CD4-positive, alpha-beta memory T cell (primary cell): ENCODE measurements at regions not wholly inside any gene's neighbourhood (a gene's known extent, or its start where the extent isn't known, plus 50 kb on each side); places are given as distances from the start of the nearest gene placed in this dataset.

ENCODE experiments used
- CTCF ChIA-PET: fragments of 350-600 bp; sonication (Branson Sonifier 250); formaldehyde crosslinking; loops from one replicate; lab custom pipeline; 2021; ENCODE audit warnings: inconsistent platforms; ENCODE audit not compliant: partially characterized antibody; lab: Charles Lee
- POLR2A ChIA-PET: fragments of 350-600 bp; sonication (Branson Sonifier 250); formaldehyde crosslinking; loops from one replicate; lab custom pipeline; 2021; ENCODE audit not compliant: partially characterized antibody; lab: Charles Lee
- DNase-seq, 5 donors: peaks; one replicate each; pipeline versions ENCODE4 v3.0.0 to v3.0.0-alpha.2; 2020 to 2022; ENCODE audit warnings: mixed read lengths in 1 of 5
- H3K27ac ChIP-seq: one replicate; pipeline ENCODE4 v1.7.0; 2013; ENCODE audit warnings: low read depth, low read length
- H3K27me3 ChIP-seq: 2 replicates; pipeline ENCODE4 v1.7.0; 2013; ENCODE audit warnings: mild to moderate bottlenecking, low read length, moderate library complexity; ENCODE audit not compliant: insufficient read depth
- H3K36me3 ChIP-seq: 2 replicates; pipeline ENCODE4 v1.7.0; 2013; ENCODE audit warnings: mild to moderate bottlenecking, low read length, moderate library complexity; ENCODE audit not compliant: insufficient read depth
- H3K4me1 ChIP-seq: 2 replicates; pipeline ENCODE4 v1.7.0; 2013; ENCODE audit warnings: mild to moderate bottlenecking, low read length, moderate library complexity; ENCODE audit not compliant: insufficient read depth
- H3K4me3 ChIP-seq, 2 donors: one replicate each; pipeline ENCODE4 v1.7.0; 2013; ENCODE audit warnings: low read length in 2 of 2, mild to moderate bottlenecking in 1 of 2
- H3K9me3 ChIP-seq, 2 donors: one replicate each; pipeline ENCODE4 v1.7.0; 2013; ENCODE audit warnings: low read length in 2 of 2, control low read depth in 1 of 2; ENCODE audit not compliant: control insufficient read depth in 1 of 2
- H3K27ac Mint-ChIP-seq, 7 donors: one replicate each; pipeline ENCODE4 v1.8.0; 2020 to 2021; ENCODE audit warnings: mixed read lengths in 7 of 7, mild to moderate bottlenecking in 6 of 7, inconsistent platforms in 3 of 7, moderate library complexity in 3 of 7
- H3K27me3 Mint-ChIP-seq, 2 donors: one replicate each; pipeline ENCODE4 v1.8.0; 2020 to 2021; ENCODE audit warnings: mixed read lengths in 2 of 2
- H3K36me3 Mint-ChIP-seq, 2 donors: one replicate each; pipeline ENCODE4 v1.8.0; 2020 to 2021; ENCODE audit warnings: mixed read lengths in 2 of 2, inconsistent platforms in 1 of 2, mild to moderate bottlenecking in 1 of 2
- H3K4me1 Mint-ChIP-seq, 4 donors: one replicate each; pipeline ENCODE4 v1.8.0; 2020 to 2021; ENCODE audit warnings: mixed read lengths in 4 of 4, mild to moderate bottlenecking in 1 of 4
- H3K4me3 Mint-ChIP-seq, 8 donors: one replicate each; pipeline ENCODE4 v1.8.0; 2020 to 2021; ENCODE audit warnings: mixed read lengths in 8 of 8, mild to moderate bottlenecking in 7 of 8, moderate library complexity in 6 of 8, inconsistent platforms in 3 of 8
- H3K9me3 Mint-ChIP-seq, 8 donors: one replicate each; pipeline ENCODE4 v1.8.0; 2020 to 2021; ENCODE audit warnings: mixed read lengths in 8 of 8, mild to moderate bottlenecking in 5 of 8, inconsistent platforms in 3 of 8, moderate library complexity in 1 of 8
- intact Hi-C: fragments of 100-400 bp; cut with micrococcal nuclease; formaldehyde crosslinking; loops from one replicate; pipeline ENCODE4 v1.15.1; 2023

- H3K36me3 ChIP-seq, result no peaks in the 10 kb centered on the region
- H3K4me3 ChIP-seq, result no peak overlapping the region
- no peaks in the 10 kb centered on the region for H3K36me3 Mint-ChIP-seq
- no peaks in the 10 kb centered on the region for H3K27me3 ChIP-seq
- intact Hi-C loops, result no loop called here
- peaks cover 18 to 26% (median 20%) of the 10 kb centered on the region in 4 donors for H3K4me1 Mint-ChIP-seq
- H3K4me1 ChIP-seq, result peaks cover 21% of the 10 kb centered on the region
- no peak overlapping the region for H3K27ac ChIP-seq
- ChIA-PET CTCF (no interaction called here), POLR2A (no interaction called here)
- DNase-seq, result no peak
- H3K27me3 Mint-ChIP-seq, result peaks cover 4 to 5% of the 10 kb centered on the region in 2 donors
- H3K9me3 Mint-ChIP-seq, result no peaks in the 10 kb centered on the region
- no peak overlapping the region for H3K27ac Mint-ChIP-seq
- H3K4me3 Mint-ChIP-seq, result no peak overlapping the region
- no peaks in the 10 kb centered on the region for H3K9me3 ChIP-seq
Measured at GRCh38 chr15:70437089-70437488, 326.3 kb downstream of the UACA start.

- no peaks in the 10 kb centered on the region for H3K36me3 ChIP-seq
- ChIA-PET POLR2A (no interaction called here), CTCF (no interaction called here)
- H3K4me3 ChIP-seq, result no peak overlapping the region
- H3K27me3 ChIP-seq, result no peaks in the 10 kb centered on the region
- Mint-ChIP-seq H3K27me3 (no peaks in the 10 kb centered on the region), H3K4me1 (peaks cover 18 to 26% (median 20%) of the 10 kb centered on the region in 4 donors), H3K9me3 (no peaks in the 10 kb centered on the region), H3K27ac (no peak overlapping the region), H3K4me3 (no peak overlapping the region), H3K36me3 (no peaks in the 10 kb centered on the region)
- H3K9me3 ChIP-seq, result no peaks in the 10 kb centered on the region
- H3K4me1 ChIP-seq, result peaks cover 21% of the 10 kb centered on the region
- intact Hi-C loops, result no loop called here
- H3K27ac ChIP-seq, result no peak overlapping the region
- no peak for DNase-seq
Measured at GRCh38 chr15:70436428-70436827, 326.9 kb downstream of the UACA start.

- Mint-ChIP-seq H3K4me3 (peak overlapping the region in 4 of 8 donors; percentile 2 to 46 (median 16)), H3K9me3 (no peaks in the 10 kb centered on the region)
- POLR2A ChIA-PET, result no interaction called here
Measured at GRCh38 chr15:70435872-70436271, 327.5 kb downstream of the UACA start.

GRCh38 chr15:70435369-70435768, 328.0 kb downstream of the UACA start:
- peak overlapping the region in 4 of 8 donors; percentile 18 to 59 (median 35) for H3K4me3 Mint-ChIP-seq
- CTCF ChIA-PET, result no interaction called here

More at GRCh38 chr15:70435872-70436271, 327.5 kb downstream of the UACA start:
- no peak overlapping the region for H3K4me3 ChIP-seq
- intact Hi-C loops, result no loop called here
- H3K36me3 ChIP-seq, result no peaks in the 10 kb centered on the region
- CTCF ChIA-PET, result no interaction called here
- peak overlapping the region in 2 of 7 donors; percentile 12 to 15 for H3K27ac Mint-ChIP-seq
- H3K4me1 ChIP-seq, result peaks cover 21% of the 10 kb centered on the region
- H3K27me3 ChIP-seq, result no peaks in the 10 kb centered on the region
- no peaks in the 10 kb centered on the region for H3K36me3 Mint-ChIP-seq
- no peaks in the 10 kb centered on the region for H3K27me3 Mint-ChIP-seq
- H3K27ac ChIP-seq, result no peak overlapping the region
- no peak for DNase-seq
- H3K4me1 Mint-ChIP-seq, result peaks cover 18 to 26% (median 20%) of the 10 kb centered on the region in 4 donors
- no peaks in the 10 kb centered on the region for H3K9me3 ChIP-seq

GRCh38 chr15:70433586-70434324, 329.6 kb downstream of the UACA start:
- H3K27me3 Mint-ChIP-seq, result no peaks in the 10 kb centered on the region
- Histone ChIP-seq H3K27me3 (no peaks in the 10 kb centered on the region), H3K4me1 (peaks cover 21% of the 10 kb centered on the region), H3K27ac (no peak overlapping the region), H3K36me3 (no peaks in the 10 kb centered on the region), H3K9me3 (no peaks in the 10 kb centered on the region), H3K4me3 (no peak overlapping the region)
- POLR2A ChIA-PET, result no interaction called here
- CTCF ChIA-PET, result interaction anchor here (1.0 kb wide), 1 partner anchor 34 kb away, joined by 3 read pairs; no protein-coding TSS in a partner anchor
- H3K27ac Mint-ChIP-seq, result no peak overlapping the region
- no peak for DNase-seq
- H3K4me1 Mint-ChIP-seq, result peaks cover 15 to 26% (median 19%) of the 10 kb centered on the region in 4 donors
- no peaks in the 10 kb centered on the region for H3K36me3 Mint-ChIP-seq
- peaks cover 0 to 8% (median under 1%) of the 10 kb centered on the region in 8 donors for H3K9me3 Mint-ChIP-seq
- intact Hi-C loops, result no loop called here
- no peak overlapping the region for H3K4me3 Mint-ChIP-seq

More at GRCh38 chr15:70435369-70435768, 328.0 kb downstream of the UACA start:
- Histone ChIP-seq H3K27ac (no peak overlapping the region), H3K27me3 (no peaks in the 10 kb centered on the region), H3K36me3 (no peaks in the 10 kb centered on the region), H3K9me3 (no peaks in the 10 kb centered on the region), H3K4me1 (peaks cover 21% of the 10 kb centered on the region), H3K4me3 (no peak overlapping the region)
- DNase-seq, result no peak
- H3K4me1 Mint-ChIP-seq, result peaks cover 18 to 26% (median 20%) of the 10 kb centered on the region in 4 donors
- no peaks in the 10 kb centered on the region for H3K9me3 Mint-ChIP-seq
- H3K27ac Mint-ChIP-seq, result peak overlapping the region in 3 of 7 donors; percentile 12 to 79 (median 49)
- H3K27me3 Mint-ChIP-seq, result no peaks in the 10 kb centered on the region
- intact Hi-C loops, result no loop called here
- POLR2A ChIA-PET, result no interaction called here
- H3K36me3 Mint-ChIP-seq, result no peaks in the 10 kb centered on the region

GRCh38 chr15:70432924-70433495, 330.3 kb downstream of the UACA start:
- peaks cover 21% of the 10 kb centered on the region for H3K4me1 ChIP-seq
- intact Hi-C loops, result no loop called here
- H3K27me3 ChIP-seq, result no peaks in the 10 kb centered on the region
- Mint-ChIP-seq H3K4me1 (peaks cover 15 to 26% (median 19%) of the 10 kb centered on the region in 4 donors), H3K27ac (no peak overlapping the region), H3K36me3 (no peaks in the 10 kb centered on the region), H3K27me3 (no peaks in the 10 kb centered on the region), H3K4me3 (no peak overlapping the region), H3K9me3 (peaks cover 0 to 12% (median 2%) of the 10 kb centered on the region in 8 donors)
- no peak for DNase-seq
- no peaks in the 10 kb centered on the region for H3K36me3 ChIP-seq
- H3K9me3 ChIP-seq, result no peaks in the 10 kb centered on the region
- ChIA-PET CTCF (no interaction called here), POLR2A (no interaction called here)
- H3K27ac ChIP-seq, result no peak overlapping the region
- H3K4me3 ChIP-seq, result no peak overlapping the region

GRCh38 chr15:70431854-70432253, 331.5 kb downstream of the UACA start:
- Mint-ChIP-seq H3K9me3 (peaks cover 0 to 12% (median 2%) of the 10 kb centered on the region in 8 donors), H3K27ac (no peak overlapping the region), H3K27me3 (no peaks in the 10 kb centered on the region), H3K4me3 (no peak overlapping the region), H3K36me3 (no peaks in the 10 kb centered on the region), H3K4me1 (peaks cover 15 to 22% (median 19%) of the 10 kb centered on the region in 4 donors)
- Histone ChIP-seq H3K36me3 (no peaks in the 10 kb centered on the region), H3K27me3 (no peaks in the 10 kb centered on the region), H3K9me3 (no peaks in the 10 kb centered on the region), H3K4me1 (peaks cover 21% of the 10 kb centered on the region), H3K27ac (no peak overlapping the region), H3K4me3 (no peak overlapping the region)
- no peak for DNase-seq
- intact Hi-C loops, result no loop called here
- ChIA-PET POLR2A (no interaction called here), CTCF (no interaction called here)
